ENCODE measurements at regions not wholly inside any gene's neighbourhood (a gene's known extent, or its start where the extent isn't known, plus 50 kb on each side); places are given as distances from the start of the nearest gene placed in this dataset.

GRCh38 chr2:120568975-120569268 is 166.7 kb upstream of the GLI2 start:
- no peaks in the 10 kb centered on the region for H3K36me3 ChIP-seq (ENCODE audit: insufficient read depth, low read length)
- H3K27me3 Mint-ChIP-seq, result peaks cover 11% of the 10 kb centered on the region
- H3K27me3 ChIP-seq (ENCODE audit: control insufficient read depth in 1 of 2, insufficient read depth in 2 of 2, low read length in 2 of 2), result peaks cover 0 to 2% of the 10 kb centered on the region in 2 experiments
- intact Hi-C loops (cut with DNase I, micrococcal nuclease), result no loop called here
- H3K4me1 ChIP-seq (ENCODE audit: insufficient read depth, low read length), result no peaks in the 10 kb centered on the region
- DNase-seq, result no peak
- no peak overlapping the region for H3K4me3 ChIP-seq (ENCODE audit: low read length)
- H3K9me3 Mint-ChIP-seq, result no peaks in the 10 kb centered on the region
- no peaks in the 10 kb centered on the region for H3K36me3 Mint-ChIP-seq (ENCODE audit: low read depth)
- TF ChIP-seq CTCF (IDR thresholded peaks at IDR 0.05), result no peak
- no peak overlapping the region for H3K27ac Mint-ChIP-seq
- no peak overlapping the region for H3K4me3 Mint-ChIP-seq
- no peaks in the 10 kb centered on the region for H3K4me1 Mint-ChIP-seq (ENCODE audit: low read depth)
- ChIA-PET POLR2A (no interaction called here), CTCF (no interaction called here)
- peaks cover 0 to 8% of the 10 kb centered on the region in 2 experiments for H3K9me3 ChIP-seq (ENCODE audit: control insufficient read depth in 1 of 2, insufficient read depth in 1 of 2, low read length in 2 of 2)
- no peak overlapping the region for H3K27ac ChIP-seq (ENCODE audit: low read depth in 1 of 2, low read length in 2 of 2)
- ATAC-seq (ENCODE audit: poor library complexity), result no peak

- no peaks in the 10 kb centered on the region for H3K36me3 ChIP-seq (ENCODE audit: insufficient read depth, low read length)
- no peaks in the 10 kb centered on the region for H3K9me3 Mint-ChIP-seq
- no peak for ATAC-seq (ENCODE audit: poor library complexity)
- H3K36me3 Mint-ChIP-seq (ENCODE audit: low read depth), result no peaks in the 10 kb centered on the region
- H3K4me1 ChIP-seq (ENCODE audit: insufficient read depth, low read length), result no peaks in the 10 kb centered on the region
- no peak overlapping the region for H3K27ac Mint-ChIP-seq
- no peaks in the 10 kb centered on the region for H3K4me1 Mint-ChIP-seq (ENCODE audit: low read depth)
- H3K9me3 ChIP-seq (ENCODE audit: control insufficient read depth in 1 of 2, insufficient read depth in 1 of 2, low read length in 2 of 2), result peaks cover 0 to 5% of the 10 kb centered on the region in 2 experiments
- intact Hi-C loops (cut with DNase I, micrococcal nuclease), result no loop called here
- H3K4me3 Mint-ChIP-seq, result no peak overlapping the region
- DNase-seq, result no peak
- H3K27me3 ChIP-seq (ENCODE audit: control insufficient read depth in 1 of 2, insufficient read depth in 2 of 2, low read length in 2 of 2), result no peaks in the 10 kb centered on the region
- no peak for TF ChIP-seq CTCF (IDR thresholded peaks at IDR 0.05)
- POLR2A ChIA-PET, result no interaction called here
- H3K27me3 Mint-ChIP-seq, result peaks cover 17% of the 10 kb centered on the region
- no peak overlapping the region for H3K27ac ChIP-seq (ENCODE audit: low read depth in 1 of 2, low read length in 2 of 2)
- CTCF ChIA-PET, result no interaction called here
- no peak overlapping the region for H3K4me3 ChIP-seq (ENCODE audit: low read length)
Measured at GRCh38 chr2:120570001-120570400, 165.7 kb upstream of the GLI2 start.

- Mint-ChIP-seq H3K4me1 (ENCODE audit: low read depth) (no peaks in the 10 kb centered on the region), H3K27ac (no peak overlapping the region), H3K4me3 (no peak overlapping the region), H3K36me3 (ENCODE audit: low read depth) (no peaks in the 10 kb centered on the region), H3K27me3 (peaks cover 22% of the 10 kb centered on the region), H3K9me3 (no peaks in the 10 kb centered on the region)
- Histone ChIP-seq H3K36me3 (ENCODE audit: insufficient read depth, low read length) (no peaks in the 10 kb centered on the region), H3K4me3 (ENCODE audit: low read length) (no peak overlapping the region), H3K9me3 (ENCODE audit: control insufficient read depth in 1 of 2, insufficient read depth in 1 of 2, low read length in 2 of 2) (peaks cover 0 to 5% of the 10 kb centered on the region in 2 experiments), H3K27ac (ENCODE audit: low read depth in 1 of 2, low read length in 2 of 2) (no peak overlapping the region), H3K4me1 (ENCODE audit: insufficient read depth, low read length) (no peaks in the 10 kb centered on the region), H3K27me3 (ENCODE audit: control insufficient read depth in 1 of 2, insufficient read depth in 2 of 2, low read length in 2 of 2) (no peaks in the 10 kb centered on the region)
- intact Hi-C loops (cut with DNase I, micrococcal nuclease), result no loop called here
- POLR2A ChIA-PET, result no interaction called here
- ATAC-seq (ENCODE audit: poor library complexity) (no peak), DNase-seq (no peak)
- CTCF ChIA-PET, result no interaction called here
- TF ChIP-seq CTCF (IDR thresholded peaks at IDR 0.05), result no peak
Measured at GRCh38 chr2:120570546-120570945, 165.1 kb upstream of the GLI2 start.
